PFSK-1 (cell line): ENCODE measurements at regions not wholly inside any gene's neighbourhood (a gene's known extent, or its start where the extent isn't known, plus 50 kb on each side); places are given as distances from the start of the nearest gene placed in this dataset.

ENCODE experiments used
- POLR2AphosphoS5 ChIP-seq: IDR thresholded peaks from 2 replicates; pipeline ENCODE4 v1.6.1; 2012; ENCODE audit warnings: low read depth, mild to moderate bottlenecking, control low read depth, low read length, moderate library complexity
- REST ChIP-seq, 2 experiments: IDR thresholded peaks; 2 replicates each; pipeline versions ENCODE4 v1.6.1 to v1.8.0; 2011 to 2012; ENCODE audit warnings: low read depth in 2 of 2, low read length in 2 of 2, control low read depth in 1 of 2, inconsistent platforms in 1 of 2, mild to moderate bottlenecking in 1 of 2, moderate library complexity in 1 of 2; ENCODE audit not compliant: insufficient read depth in 1 of 2
- SIN3A ChIP-seq: IDR thresholded peaks from 2 replicates; pipeline ENCODE4 v1.6.1; 2012; ENCODE audit warnings: mild to moderate bottlenecking, low read length, moderate library complexity, borderline replicate concordance; ENCODE audit not compliant: insufficient read depth
- TAF1 ChIP-seq: IDR thresholded peaks from 2 replicates; pipeline ENCODE4 v1.6.1; 2012; ENCODE audit warnings: low read length, control low read depth, borderline replicate concordance; ENCODE audit not compliant: insufficient read depth

DNA sequence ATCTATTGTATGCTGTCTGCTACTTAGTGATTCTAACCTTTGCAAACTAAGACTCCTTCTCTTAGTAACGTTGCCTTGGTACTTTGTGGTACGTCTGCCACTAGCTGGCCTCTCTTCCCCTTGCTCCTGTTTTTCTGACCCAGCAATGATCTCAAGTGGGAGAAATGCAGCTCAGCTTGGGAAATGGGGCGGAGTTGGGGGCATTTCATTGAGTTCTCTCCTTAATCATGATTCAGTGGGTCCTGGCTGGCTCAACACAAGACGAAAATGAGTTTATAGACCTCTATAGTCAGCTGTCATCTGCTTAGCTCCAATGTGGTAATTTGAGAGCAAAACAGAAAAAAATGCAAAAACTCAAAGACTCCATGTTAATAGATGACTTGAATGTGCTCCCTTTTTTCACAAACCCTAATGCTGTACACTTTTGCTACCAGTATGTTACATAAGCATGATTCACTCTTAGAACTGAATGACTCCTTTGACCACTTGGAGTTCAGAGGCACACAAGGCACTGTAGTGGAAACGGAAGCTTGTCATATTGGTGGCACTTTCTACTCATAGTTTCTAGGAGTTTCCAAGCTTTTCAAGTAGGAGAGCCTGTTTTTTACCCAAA, 55.3 kb upstream of the SOX4 start:
- no peak for TF ChIP-seq REST (IDR thresholded peaks at IDR 0.05; ENCODE audit: insufficient read depth in 1 of 2, low read depth in 2 of 2, low read length in 2 of 2)
- TF ChIP-seq SIN3A = no peak
- no peak for TF ChIP-seq POLR2AphosphoS5
- no peak for TF ChIP-seq TAF1
